Astrocyte of the hippocampus (primary cell): ENCODE measurements at regions not wholly inside any gene's neighbourhood (a gene's known extent, or its start where the extent isn't known, plus 50 kb on each side); places are given as distances from the start of the nearest gene placed in this dataset.
"Not testable (repeated sequence)": the region's sequence is repeated elsewhere in the genome, so short reads cannot be mapped to it uniquely, and the experiment has no call there.

Source experiments
- DNase-seq: peaks from one replicate; pipeline ENCODE4 v3.0.0; 2011; ENCODE audit warnings: low read depth, low spot score

DNA sequence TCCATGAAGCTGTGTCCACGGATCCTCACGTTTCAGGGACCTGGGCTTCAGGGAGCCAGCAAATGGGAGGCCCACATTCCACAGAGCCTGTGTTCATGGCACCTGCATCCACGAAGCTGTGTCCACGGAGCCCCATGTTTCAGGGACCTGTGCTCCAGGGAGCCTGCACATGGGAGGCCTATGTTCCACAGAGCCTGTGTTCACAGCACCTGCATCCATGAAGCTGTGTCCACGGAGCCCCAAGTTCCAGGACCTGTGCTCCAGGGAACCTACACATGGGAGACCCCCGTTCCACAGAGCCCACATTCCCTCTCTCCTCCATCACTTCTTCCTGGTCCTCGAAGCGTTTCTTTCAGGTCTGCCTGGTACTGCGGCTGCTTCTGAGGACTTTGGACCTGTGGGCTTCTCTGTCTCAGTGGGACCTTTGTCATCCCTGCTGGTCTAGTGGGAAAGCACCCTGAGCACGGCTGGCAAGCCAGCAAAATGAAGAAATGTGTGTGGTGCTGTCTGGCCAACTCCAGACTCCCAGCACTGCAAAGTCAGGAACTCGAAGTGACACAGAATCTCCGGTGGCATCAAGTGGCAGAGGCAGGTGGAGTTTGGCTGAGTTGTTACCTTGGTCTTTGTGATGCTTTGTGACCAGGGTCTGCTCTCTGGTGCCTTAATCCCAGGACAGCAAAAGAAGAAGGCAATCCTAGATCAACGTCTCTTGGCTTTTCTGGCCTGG lies 245.9 kb downstream of the DLL1 start:
- DNase-seq = no peak

DNA sequence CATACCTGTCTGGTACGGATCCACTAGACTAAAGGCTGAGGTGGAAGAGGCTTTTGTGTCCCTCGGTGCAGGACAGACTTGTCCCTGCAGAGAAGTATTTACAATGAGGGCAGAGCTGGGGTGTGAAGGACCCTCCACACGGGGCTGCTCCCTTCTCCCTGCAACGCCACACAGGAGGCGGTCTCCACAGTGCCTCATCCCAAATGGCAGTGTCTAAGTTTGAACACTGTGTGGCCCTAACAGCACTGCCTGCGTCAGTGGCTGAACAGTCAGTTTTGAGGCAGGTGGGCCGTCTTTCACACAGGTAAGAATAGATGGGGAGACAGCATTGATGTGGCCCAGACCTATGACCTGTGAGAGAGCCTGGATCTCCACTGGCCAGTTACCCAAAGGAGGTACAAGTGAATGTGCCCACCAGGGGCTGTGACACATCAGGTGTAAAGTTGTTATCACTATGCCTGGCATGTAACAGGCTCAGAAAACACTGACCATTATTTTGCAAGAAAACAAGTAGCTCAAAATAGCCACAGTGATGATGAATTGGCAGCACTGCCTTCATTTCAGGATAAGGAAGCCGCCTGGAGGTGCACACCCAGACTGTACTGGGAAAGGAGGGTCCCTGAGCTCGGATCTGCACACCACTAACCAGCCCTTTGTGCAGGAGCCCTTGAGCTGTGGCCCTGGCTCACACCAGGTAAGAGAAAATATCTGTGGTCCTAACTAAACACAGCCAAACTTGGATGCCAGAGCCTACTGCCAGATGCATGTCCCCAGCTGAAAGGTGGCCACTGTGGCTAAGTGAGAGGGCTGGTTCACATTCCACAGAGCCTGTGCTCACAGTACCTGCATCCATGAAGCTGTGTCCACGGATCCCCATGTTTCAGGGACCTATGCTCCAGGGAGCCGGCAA lies 246.7 kb downstream of the DLL1 start:
- no peak for DNase-seq

DNA sequence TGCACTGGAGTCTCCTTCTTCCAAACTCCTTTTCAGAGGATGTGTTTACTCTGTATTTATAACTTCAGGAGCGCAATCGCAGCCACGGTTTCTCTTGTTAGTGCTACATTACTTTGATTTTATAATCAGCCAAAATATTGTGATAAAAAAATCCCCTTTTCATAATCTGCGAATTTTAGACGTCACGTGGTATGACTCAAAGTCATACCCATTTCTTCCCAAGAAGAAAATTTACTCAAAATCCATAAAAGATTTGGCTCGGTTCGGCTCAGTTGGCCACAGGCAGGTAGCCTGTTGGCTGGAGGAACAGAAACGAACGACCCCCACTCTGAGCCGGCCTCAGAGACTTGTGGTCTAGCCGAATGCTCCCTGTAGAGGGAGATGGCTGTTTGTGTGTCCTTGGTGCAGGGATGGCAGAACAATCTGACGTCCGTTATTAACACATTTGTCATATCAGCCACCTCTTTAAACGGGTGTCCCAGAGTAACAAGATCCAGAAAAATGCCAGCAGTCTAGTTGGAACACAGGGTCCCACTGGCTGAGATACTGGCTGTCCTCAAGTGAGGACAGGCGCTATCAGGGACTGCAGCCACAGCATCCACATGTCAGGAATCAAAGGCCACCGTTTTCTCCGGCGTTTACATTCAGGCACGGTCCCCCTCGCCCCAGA lies 247.6 kb downstream of the DLL1 start:
- DNase-seq = no peak

DNA sequence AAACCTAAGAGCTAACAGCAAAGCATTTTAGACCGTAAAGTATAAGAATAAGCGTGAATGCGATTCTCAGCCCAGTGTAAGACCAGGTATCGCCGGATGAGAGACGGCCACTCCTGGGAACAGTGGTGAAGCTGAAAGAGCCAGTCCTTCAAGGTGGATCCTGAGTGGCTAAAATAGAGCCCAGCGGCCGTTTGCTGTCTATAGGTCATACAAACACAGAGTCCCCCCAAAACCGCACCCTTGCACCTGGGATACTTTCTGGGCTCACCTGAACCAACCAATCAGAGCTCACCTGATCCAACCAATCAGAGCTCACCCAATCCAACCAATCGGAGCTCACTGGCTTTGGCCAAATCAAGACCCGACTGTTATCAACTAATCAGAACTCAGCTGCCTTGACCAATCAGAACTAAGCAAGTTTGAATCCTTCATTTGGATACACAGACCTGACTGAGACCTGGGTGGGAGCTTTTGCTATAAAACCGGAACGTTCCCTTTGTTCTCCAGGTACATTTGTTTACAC lies 248.2 kb downstream of the DLL1 start:
- no peak for DNase-seq

DNA sequence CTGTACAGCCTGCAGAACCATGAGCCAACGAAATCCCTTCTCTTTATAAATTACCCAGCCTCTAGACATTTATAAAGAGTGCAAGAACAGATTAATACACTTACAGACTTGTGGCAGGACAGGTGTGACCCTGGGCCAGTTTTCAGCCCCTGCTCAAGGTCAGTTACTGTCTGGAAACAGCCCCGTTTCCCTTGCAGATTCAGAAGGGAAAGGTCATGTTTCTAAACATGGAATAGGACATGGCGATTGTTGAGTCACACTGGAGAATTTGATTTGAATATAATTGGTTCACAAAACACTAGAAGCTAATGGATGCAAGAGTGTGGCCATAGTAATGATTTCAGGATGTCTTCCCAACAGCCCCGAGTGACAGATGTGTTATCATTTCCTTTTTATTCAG lies 248.8 kb downstream of the DLL1 start:
- no peak for DNase-seq

DNA sequence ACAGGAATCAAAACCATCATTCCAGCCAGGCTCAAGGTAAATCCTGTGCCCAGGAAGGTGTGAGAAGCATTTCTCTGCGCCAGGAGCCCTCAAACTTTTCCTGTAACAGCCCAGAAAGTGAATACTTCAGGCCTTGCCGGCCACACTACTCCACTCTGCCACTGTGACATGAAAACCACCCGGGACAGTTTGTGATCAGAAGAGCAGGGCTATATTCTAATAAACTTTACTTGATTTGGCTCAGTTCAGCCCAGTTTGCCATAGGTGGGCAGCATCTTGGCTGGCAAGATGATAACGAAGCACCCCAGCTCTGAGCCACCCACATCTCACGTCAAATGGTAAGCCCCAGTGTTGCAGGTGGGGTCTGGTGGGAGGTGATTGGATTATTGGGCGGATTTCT lies 249.4 kb downstream of the DLL1 start:
- no peak for DNase-seq

DNA sequence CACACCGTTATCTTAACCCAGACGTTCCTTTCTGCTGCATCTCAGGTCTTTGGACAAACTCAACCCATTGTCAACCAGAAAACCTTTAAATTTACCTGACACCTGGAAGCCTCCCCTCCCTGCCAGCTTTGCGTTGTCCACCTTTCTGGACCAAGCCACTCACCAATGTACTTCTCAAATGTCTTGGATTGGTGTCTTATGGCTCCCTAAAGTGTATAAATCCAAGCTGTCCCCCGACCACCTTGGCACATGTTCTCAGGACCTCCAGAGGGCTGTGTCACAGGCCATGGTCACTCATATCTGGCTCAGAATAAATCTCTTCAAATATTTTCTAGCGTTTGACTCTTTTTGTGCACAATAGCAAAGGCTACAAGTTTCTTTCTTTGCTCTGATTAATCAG lies 250.0 kb downstream of the DLL1 start:
- DNase-seq = no peak

DNA sequence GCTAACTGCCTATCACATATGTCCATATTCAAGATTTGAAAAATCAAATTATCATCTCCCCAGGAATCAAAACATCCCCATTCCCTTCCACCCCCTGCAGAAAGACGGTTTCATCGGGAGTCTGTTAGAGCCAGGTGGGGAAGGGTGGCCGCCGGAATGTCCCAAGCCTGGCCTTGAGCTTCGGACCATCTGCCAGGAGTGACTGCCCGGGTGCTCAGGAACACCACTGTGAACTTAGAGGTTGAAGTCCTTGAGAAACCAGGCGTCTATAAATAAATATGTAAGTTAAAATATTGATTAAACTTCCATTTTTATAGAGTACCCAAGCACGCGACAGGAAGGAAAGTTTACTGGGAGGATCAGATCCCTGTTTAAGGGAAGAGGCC lies 250.8 kb downstream of the DLL1 start:
- no peak for DNase-seq

DNA sequence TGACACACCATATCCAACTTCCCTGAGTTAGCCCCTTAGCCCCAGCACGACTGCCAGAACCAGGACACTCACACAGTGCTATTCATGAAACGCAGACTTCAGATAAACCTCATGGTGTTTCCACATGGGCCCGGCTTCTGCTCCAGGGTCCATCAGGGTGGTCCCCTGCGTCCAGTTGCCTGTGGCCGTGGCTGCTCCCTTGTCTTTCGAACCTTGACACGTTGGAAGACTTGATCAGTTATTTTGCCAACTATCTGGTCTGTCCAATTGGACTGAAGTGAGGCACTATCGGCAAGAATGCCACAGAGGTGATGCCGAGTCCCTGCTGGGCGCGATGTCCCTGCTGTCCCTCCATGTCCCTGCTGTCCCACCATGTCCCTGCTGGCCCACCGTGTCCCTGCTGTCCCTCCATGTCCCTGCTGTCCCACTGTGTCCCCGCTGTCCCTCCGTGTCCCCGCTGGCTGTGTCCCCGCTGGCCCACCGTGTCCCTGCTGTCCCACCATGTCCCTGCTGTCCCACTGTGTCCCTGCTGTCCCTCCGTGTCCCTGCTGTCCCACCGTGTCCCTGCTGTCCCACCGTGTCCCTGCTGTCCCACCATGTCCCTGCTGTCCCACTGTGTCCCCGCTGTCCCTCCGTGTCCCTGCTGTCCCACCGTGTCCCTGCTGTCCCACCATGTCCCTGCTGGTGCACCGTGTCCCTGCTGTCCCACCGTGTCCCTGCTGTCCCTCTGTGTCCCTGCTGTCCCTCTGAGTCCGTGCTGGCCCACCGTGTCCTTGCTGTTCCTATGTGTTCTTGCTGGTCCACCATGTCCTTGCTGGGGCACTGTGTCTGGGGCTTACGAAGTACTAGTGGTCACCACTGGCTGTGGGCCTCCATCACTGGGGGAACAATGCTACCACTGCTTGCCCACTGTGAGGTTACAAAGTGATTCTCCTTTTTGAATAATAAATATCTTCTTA lies 251.4 kb downstream of the DLL1 start:
- DNase-seq = no peak

DNA sequence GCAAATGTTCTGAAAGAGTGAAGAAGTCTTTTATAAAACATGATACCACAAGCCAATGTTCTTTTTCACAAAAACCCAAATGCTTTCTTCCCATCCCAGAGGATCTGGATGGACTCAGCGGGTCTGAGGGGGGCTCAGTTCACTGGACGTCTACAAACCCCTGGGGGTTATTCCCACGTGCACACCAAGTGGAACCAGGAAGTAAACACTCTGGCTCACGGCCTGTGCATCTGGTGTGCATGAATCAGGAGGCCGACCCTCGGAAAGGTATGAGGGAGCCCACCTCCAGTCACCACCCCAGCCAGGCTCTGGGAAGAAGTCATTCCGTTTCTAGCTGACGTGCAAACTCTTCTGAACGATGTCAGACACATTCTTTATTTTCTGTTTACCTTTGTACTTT lies 252.2 kb downstream of the DLL1 start:
- DNase-seq = no peak

DNA sequence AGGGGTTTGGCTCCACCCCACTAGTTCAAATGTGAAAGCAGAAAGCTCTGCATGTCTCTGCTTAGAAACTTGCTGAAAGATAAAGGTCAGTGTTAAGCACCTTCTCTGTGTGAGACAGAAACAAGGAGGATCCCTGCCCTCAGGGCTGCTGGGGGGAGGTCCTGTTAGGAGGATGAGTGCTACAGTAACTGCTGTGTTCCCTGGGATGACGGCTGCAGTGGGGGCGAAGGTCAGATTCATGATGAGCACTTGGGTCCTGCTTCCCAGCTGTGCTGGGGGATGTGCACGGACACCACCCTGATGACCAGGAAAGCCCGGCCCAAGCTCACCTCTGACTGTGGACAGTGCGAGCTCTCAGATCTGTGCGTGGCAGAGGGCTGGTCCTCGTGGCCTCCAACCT lies 252.6 kb downstream of the DLL1 start:
- no peak for DNase-seq

DNA sequence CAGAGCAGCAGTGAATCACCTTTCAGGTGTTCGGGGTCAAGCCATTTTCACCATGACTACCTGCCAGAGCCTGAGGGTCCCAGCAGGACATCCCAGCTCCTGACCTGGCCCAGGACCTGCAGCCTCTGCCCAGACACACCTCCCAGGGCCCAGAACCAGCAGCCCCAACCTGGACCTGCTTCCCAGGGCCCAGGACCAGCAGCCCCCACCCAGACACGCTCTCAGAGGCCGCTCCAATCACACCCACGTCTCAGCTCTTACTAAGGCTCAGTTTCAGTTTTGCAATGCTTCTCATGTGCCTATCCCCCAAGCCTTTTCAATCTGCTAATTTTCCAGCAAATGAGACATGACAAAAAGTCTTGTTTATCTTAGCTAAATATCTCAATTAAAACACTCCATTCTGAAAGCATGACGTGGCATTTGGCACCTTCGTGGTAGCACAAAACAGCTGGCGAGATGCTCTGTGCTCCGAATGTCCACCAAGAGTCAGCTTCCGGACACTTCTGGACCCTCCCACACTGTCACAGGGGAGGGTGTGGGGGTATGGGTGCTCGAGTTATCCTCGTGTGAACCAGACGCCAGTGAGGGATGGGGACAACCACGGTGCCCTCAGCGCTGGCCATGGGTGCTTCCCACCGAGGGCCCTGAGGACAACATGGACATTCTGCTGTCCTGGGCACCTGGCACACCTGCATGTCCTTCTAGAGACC lies 253.2 kb downstream of the DLL1 start:
- DNase-seq = no peak

DNA sequence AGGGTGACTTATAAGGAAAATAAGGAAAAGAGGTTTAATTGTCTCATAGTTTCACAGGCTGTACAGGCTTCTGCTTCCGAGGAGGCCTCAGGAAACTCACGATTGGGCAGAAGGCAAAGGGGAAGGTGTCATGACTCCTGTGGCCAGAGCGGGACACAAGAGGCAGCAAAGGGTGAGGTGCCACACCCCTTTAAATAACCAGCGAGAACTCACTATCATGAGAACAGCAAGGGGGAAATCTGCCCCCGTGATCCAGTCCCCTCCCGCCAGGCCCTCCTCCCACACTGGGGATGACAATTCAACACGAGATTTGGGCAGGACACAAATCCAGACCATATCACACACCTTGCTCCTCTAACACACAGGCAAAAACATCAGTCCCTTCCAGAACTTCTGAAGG lies 254.0 kb downstream of the DLL1 start:
- DNase-seq = no peak

DNA sequence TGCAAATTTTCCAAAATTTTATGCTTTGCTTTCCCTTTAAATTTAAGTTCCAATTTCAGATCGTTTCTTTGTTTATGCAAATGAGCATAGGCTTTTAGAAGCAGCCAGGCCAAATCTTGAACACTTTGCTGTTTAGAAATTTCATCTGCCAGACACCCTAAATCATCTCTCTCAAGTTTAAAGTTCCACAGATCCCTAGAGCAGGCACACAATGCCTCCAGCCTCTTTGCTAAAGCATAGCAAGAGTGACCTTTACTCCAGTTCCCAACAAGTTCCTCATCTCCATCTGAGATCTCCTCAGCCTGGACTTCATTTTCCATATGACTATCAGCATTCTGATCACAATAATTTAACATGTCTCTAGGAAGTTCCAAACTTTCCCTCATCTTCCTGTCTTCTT lies 254.5 kb downstream of the DLL1 start:
- DNase-seq = not testable (repeated sequence)

DNA sequence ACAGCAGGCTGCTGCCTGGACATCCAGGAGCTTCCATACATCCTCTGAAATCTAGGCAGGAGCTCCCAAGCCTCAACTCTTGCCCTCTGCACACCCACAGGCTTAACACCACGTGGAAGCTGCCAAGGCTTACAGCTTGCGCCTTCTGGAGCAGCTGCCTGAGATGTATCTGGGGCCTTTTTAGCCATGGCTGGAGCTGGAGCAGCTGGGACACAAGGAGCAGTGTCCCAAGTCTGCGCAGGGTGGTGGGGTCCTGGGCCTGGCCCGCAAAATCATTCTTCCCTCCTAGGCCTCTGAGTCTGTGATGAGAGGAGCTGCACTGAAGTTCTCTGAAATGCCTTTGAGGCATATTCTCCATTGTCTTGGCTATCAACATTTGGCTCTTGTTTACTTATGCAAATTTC lies 255.0 kb downstream of the DLL1 start:
- peak; percentile 17 for DNase-seq

DNA sequence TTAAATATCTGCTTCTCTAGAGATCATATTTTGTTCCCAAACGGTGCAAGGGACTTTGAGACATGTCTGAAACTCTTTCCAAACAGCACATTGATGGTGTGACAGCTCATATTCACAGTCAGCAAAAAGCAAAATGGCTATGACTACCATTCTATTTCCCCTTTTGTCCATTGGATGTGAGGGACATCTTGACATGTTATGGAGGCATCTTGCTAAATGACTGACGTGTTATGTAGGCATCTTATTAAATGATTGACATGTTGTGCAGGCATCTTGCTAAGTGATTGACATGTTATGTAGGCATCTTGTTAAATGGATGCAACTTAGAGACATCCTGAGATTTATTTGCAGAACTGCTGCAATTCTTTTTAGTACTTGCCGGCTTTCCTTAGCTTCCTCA lies 255.8 kb downstream of the DLL1 start:
- no peak for DNase-seq

DNA sequence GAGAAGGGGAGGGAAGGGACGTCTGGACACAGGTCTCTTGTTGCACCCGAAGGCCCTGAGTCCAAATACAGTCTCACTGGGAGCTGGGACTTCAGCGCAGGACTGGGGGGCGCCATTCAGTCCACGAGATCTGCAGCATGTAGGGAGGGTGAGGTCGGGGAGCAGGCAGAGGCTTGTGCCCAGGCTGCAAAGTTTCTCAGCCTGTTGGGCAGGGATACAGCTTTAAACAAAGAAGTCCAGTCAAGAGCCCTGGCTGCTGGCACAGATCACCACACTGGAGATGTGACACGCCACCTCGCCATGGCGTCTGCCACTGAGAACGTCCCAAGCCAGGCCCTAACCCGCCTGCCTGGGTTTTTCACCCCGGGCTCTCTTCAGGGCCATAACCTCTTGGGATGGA lies 256.6 kb downstream of the DLL1 start:
- DNase-seq = no peak

DNA sequence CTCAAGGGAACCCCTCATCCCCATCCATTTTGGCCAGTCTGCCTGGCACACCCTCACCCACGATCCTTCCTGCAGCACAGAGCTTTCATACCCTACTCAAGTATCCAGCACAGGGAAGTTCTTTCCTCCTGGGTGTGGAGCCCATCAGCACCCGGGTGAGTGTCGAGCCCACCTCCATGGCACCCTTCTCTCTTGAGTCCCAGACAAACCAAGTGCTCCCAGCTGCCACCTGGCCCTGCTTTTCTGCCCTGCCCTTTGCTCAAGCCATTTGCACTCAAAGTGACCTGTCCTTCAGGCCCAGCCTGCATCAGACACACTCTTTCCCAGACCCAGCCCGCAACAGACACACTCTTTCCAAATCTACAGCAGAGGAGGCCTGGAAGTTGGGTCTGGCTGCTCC lies 257.2 kb downstream of the DLL1 start:
- no peak for DNase-seq

DNA sequence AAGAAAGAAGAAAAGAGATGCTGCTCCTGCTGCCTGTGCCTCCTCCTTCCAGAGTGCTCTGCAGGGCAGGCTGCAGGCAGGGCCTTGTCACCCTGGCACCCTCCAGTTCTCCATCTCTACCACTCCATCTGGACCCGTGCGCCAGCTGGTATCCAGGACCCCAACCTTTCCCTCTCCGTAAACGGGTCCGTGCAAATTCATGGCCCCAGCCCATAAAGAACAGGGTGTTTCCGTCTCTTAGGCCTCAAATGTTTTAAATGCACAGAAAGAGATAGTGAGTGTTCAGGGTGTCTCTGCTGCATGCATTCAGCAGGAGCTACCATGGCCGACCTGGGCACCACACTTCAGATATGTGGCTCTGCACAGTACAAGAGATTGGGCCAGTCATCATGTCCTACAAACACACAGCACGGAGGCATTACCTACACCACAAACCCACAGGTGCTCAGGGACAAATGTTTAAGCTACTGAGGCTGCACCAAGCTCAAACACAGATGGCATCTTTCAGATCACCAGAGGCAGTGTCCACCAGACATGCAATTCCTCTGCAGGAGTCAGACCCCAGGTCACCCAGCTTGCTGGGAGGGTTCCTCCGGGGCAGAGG lies 258.1 kb downstream of the DLL1 start:
- DNase-seq = no peak

DNA sequence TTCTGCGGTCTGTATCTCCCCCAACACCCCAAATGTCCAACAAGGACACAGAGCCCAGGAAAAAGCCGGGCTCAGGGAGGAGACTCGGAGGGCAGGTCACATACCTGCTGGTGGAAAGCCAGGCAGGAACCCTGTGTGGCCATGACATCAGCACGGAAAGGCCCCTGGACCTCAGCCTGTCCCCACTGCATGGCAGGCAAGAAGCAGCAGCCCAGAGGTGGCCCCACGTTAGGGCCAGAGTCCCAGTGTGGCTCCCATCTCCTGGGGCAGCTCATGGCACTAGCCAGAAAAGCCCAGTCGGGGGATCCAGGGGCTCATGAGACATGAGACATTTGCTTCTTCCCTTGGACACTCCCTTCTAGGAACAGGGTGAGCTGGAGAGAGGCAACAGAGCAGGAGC lies 258.7 kb downstream of the DLL1 start:
- no peak for DNase-seq
